ENCODE measurements at regions not wholly inside any gene's neighbourhood (a gene's known extent, or its start where the extent isn't known, plus 50 kb on each side); places are given as distances from the start of the nearest gene placed in this dataset.
"Not testable (repeated sequence)": the region's sequence is repeated elsewhere in the genome, so short reads cannot be mapped to it uniquely, and the experiment has no call there.

GRCh38 chr20:55522296-55522815, 483.0 kb downstream of the CBLN4 start:
- H3K36me3 ChIP-seq (replicated peaks in 1 of 2; ENCODE audit: control extremely low read depth in 1 of 2, control insufficient read depth in 1 of 2, extremely low read depth in 1 of 2, insufficient read depth in 2 of 2, low read length in 1 of 2): no peaks in the 10 kb centered on the region
- CTCF ChIA-PET: no interaction called here

DNA sequence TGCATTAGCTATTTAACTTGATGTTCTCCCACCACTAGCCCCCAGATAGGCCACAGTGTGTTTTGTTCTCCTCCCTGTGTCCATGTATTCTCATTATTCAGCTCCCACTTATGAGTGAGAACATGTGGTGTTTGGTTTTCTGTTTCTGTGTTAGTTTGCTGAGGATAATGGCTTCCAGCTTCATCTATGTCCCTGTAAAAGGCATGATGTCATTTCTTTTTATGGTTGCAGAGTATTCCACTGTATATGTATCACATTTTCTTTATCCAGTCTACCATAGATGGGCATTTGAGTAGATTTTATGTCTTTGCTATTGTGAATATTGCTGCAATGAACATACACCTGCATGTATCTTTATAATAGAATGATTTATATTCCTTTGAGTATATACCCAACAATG, 487.7 kb downstream of the CBLN4 start:
- intact Hi-C loops (cut with micrococcal nuclease); H3K27me3 ChIP-seq (replicated peaks in 1 of 4; ENCODE audit: control extremely low read depth in 1 of 4, control insufficient read depth in 3 of 4, insufficient read depth in 4 of 4, low read length in 3 of 4); H3K27ac ChIP-seq (ENCODE audit: low read length in 2 of 2); H3K9me3 Mint-ChIP-seq (ENCODE audit: insufficient read depth); H3K27me3 Mint-ChIP-seq; POLR2A ChIA-PET; H3K9me3 ChIP-seq (ENCODE audit: control extremely low read depth in 1 of 3, control insufficient read depth in 2 of 3, insufficient read depth in 1 of 3, low read length in 2 of 3); H3K9ac ChIP-seq (ENCODE audit: low read length); H3K4me2 ChIP-seq (replicated peaks; ENCODE audit: low read depth, low read length, poor library complexity, severe bottlenecking); H3K27ac Mint-ChIP-seq; CTCF ChIA-PET; DNase-seq; H3K4me1 Mint-ChIP-seq; H2AFZ ChIP-seq (ENCODE audit: insufficient read depth, low read depth, low read length, poor library complexity, severe bottlenecking); H3K36me3 ChIP-seq (replicated peaks in 1 of 2; ENCODE audit: control extremely low read depth in 1 of 2, control insufficient read depth in 1 of 2, extremely low read depth in 1 of 2, insufficient read depth in 2 of 2, low read length in 1 of 2); H3K4me3 ChIP-seq (ENCODE audit: control extremely low read depth in 1 of 5, extremely low read depth in 1 of 5, insufficient read depth in 1 of 5, low read depth in 2 of 5, low read length in 4 of 5); H3K4me3 Mint-ChIP-seq; H4K20me1 ChIP-seq (ENCODE audit: control insufficient read depth, insufficient read depth, low read length, poor library complexity, severe bottlenecking); H3K4me1 ChIP-seq (ENCODE audit: control insufficient read depth in 2 of 2, insufficient read depth in 2 of 2, low read length in 2 of 2); H3K79me2 ChIP-seq (ENCODE audit: control insufficient read depth, insufficient read depth, low read length); ATAC-seq (ENCODE audit: low read depth): not testable (repeated sequence)

More at GRCh38 chr20:55522296-55522815, 483.0 kb downstream of the CBLN4 start:
- Mint-ChIP-seq H3K4me1 (no peaks in the 10 kb centered on the region), H3K27me3 (no peaks in the 10 kb centered on the region), H3K27ac (no peak overlapping the region), H3K9me3 (ENCODE audit: insufficient read depth) (no peaks in the 10 kb centered on the region), H3K4me3 (no peak overlapping the region)
- WGBS (ENCODE audit: insufficient coverage): 85% methylated on average over 2 of the region's 4 CpGs
- no peak for ATAC-seq (ENCODE audit: low read depth)
- TF ChIP-seq, protein P1, sequence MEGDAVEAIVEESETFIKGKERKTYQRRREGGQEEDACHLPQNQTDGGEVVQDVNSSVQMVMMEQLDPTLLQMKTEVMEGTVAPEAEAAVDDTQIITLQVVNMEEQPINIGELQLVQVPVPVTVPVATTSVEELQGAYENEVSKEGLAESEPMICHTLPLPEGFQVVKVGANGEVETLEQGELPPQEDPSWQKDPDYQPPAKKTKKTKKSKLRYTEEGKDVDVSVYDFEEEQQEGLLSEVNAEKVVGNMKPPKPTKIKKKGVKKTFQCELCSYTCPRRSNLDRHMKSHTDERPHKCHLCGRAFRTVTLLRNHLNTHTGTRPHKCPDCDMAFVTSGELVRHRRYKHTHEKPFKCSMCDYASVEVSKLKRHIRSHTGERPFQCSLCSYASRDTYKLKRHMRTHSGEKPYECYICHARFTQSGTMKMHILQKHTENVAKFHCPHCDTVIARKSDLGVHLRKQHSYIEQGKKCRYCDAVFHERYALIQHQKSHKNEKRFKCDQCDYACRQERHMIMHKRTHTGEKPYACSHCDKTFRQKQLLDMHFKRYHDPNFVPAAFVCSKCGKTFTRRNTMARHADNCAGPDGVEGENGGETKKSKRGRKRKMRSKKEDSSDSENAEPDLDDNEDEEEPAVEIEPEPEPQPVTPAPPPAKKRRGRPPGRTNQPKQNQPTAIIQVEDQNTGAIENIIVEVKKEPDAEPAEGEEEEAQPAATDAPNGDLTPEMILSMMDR (IDR thresholded peaks at IDR 0.05): no peak
- no peak for TF ChIP-seq EZH2 (IDR thresholded peaks at IDR 0.05; ENCODE audit: borderline replicate concordance, insufficient read depth, low read depth, low read length, poor library complexity, severe bottlenecking)
- Histone ChIP-seq H3K9me3 (ENCODE audit: control extremely low read depth in 1 of 3, control insufficient read depth in 2 of 3, insufficient read depth in 1 of 3, low read length in 2 of 3) (peaks cover 0 to 12% (median 0%) of the 10 kb centered on the region in 3 donors), H3K9ac (ENCODE audit: low read length) (no peak overlapping the region), H3K27me3 (replicated peaks in 1 of 4; ENCODE audit: control extremely low read depth in 1 of 4, control insufficient read depth in 3 of 4, insufficient read depth in 4 of 4, low read length in 3 of 4) (no peaks in the 10 kb centered on the region), H4K20me1 (ENCODE audit: control insufficient read depth, insufficient read depth, low read length, poor library complexity, severe bottlenecking) (no peaks in the 10 kb centered on the region), H3K27ac (ENCODE audit: low read length in 2 of 2) (no peak overlapping the region), H3K4me1 (ENCODE audit: control insufficient read depth in 2 of 2, insufficient read depth in 2 of 2, low read length in 2 of 2) (no peaks in the 10 kb centered on the region), H2AFZ (ENCODE audit: insufficient read depth, low read depth, low read length, poor library complexity, severe bottlenecking) (no peak overlapping the region), H3K79me2 (ENCODE audit: control insufficient read depth, insufficient read depth, low read length) (no peaks in the 10 kb centered on the region), H3K4me2 (replicated peaks; ENCODE audit: low read depth, low read length, poor library complexity, severe bottlenecking) (no peak overlapping the region), H3K4me3 (ENCODE audit: control extremely low read depth in 1 of 5, extremely low read depth in 1 of 5, insufficient read depth in 1 of 5, low read depth in 2 of 5, low read length in 4 of 5) (no peak overlapping the region)
- DNase-seq: no peak
- intact Hi-C loops (cut with micrococcal nuclease): no loop called here
- POLR2A ChIA-PET: no interaction called here
